HG02943 (cell line): ENCODE measurements at regions not wholly inside any gene's neighbourhood (a gene's known extent, or its start where the extent isn't known, plus 50 kb on each side); places are given as distances from the start of the nearest gene placed in this dataset.
"Not testable (repeated sequence)": the region's sequence is repeated elsewhere in the genome, so short reads cannot be mapped to it uniquely, and the experiment has no call there.

ENCODE experiments used
- ATAC-seq: cut with Tn5 transposase; IDR thresholded peaks from one replicate; pipeline ENCODE4 v1.9.1; 2021; ENCODE audit warnings: mild to moderate bottlenecking, low read depth, moderate library complexity; ENCODE audit not compliant: unreplicated experiment

- ATAC-seq, result not testable (repeated sequence)
These were observed 364.4 kb downstream of the BCL11A start for GRCh38 chr2:60189006-60189405.

- no peak for ATAC-seq
These were observed 378.2 kb downstream of the BCL11A start for GRCh38 chr2:60175290-60175689.

GRCh38 chr2:60174146-60174545, 379.3 kb downstream of the BCL11A start:
- ATAC-seq, result no peak

GRCh38 chr2:60172801-60173200, 380.7 kb downstream of the BCL11A start:
- no peak for ATAC-seq

- ATAC-seq, result no peak
These were observed 383.2 kb downstream of the BCL11A start for GRCh38 chr2:60170272-60170671.

- no peak for ATAC-seq
These were observed 385.2 kb downstream of the BCL11A start for GRCh38 chr2:60168247-60168646.

- ATAC-seq, result no peak
These were observed 386.4 kb downstream of the BCL11A start for GRCh38 chr2:60167089-60167488.

GRCh38 chr2:60163691-60164090, 389.8 kb downstream of the BCL11A start:
- ATAC-seq, result no peak

- ATAC-seq, result no peak
These were observed 393.9 kb downstream of the BCL11A start for GRCh38 chr2:60159519-60159918.

GRCh38 chr2:60158262-60158661, 395.2 kb downstream of the BCL11A start:
- ATAC-seq, result no peak

GRCh38 chr2:60157283-60157682, 396.2 kb downstream of the BCL11A start:
- ATAC-seq, result no peak

GRCh38 chr2:60154142-60154541, 399.3 kb downstream of the BCL11A start:
- no peak for ATAC-seq

GRCh38 chr2:60152226-60152833, 401.1 kb downstream of the BCL11A start:
- no peak for ATAC-seq

GRCh38 chr2:60149176-60149575, 404.3 kb downstream of the BCL11A start:
- no peak for ATAC-seq

- no peak for ATAC-seq
These were observed 404.7 kb downstream of the BCL11A start for GRCh38 chr2:60148716-60149115.

GRCh38 chr2:60140185-60140584, 413.3 kb downstream of the BCL11A start:
- no peak for ATAC-seq

- no peak for ATAC-seq
These were observed 416.5 kb downstream of the BCL11A start for GRCh38 chr2:60136913-60137312.

GRCh38 chr2:60127191-60127590, 426.3 kb downstream of the BCL11A start:
- no peak for ATAC-seq

- ATAC-seq, result no peak
These were observed 427.6 kb downstream of the BCL11A start for GRCh38 chr2:60125611-60126426.

GRCh38 chr2:60119778-60120177, 433.7 kb downstream of the BCL11A start:
- ATAC-seq, result no peak

GRCh38 chr2:60118917-60119316, 434.5 kb downstream of the BCL11A start:
- ATAC-seq, result no peak

- no peak for ATAC-seq
These were observed 435.4 kb downstream of the BCL11A start for GRCh38 chr2:60118061-60118460.
